DOHH2 (cell line): ENCODE measurements at regions not wholly inside any gene's neighbourhood (a gene's known extent, or its start where the extent isn't known, plus 50 kb on each side); places are given as distances from the start of the nearest gene placed in this dataset.

Experiments
- EZH2phosphoT487 ChIP-seq: fragments of 200-600 bp; sonication (generic); IDR thresholded peaks from 2 replicates; pipeline ENCODE4 v1.6.1; 2017; ENCODE audit warnings: borderline replicate concordance, mild to moderate bottlenecking, antibody characterized with exemption, low read length, moderate library complexity, mixed read lengths
- TF ChIP-seq, protein P1 (sequence below): fragments of 200-600 bp; sonication (generic); IDR thresholded peaks from one replicate; pipeline ENCODE4 v1.5.1; 2014; ENCODE audit warnings: antibody characterized with exemption, mild to moderate bottlenecking, low read depth, low read length; ENCODE audit not compliant: poor library complexity, severe bottlenecking

DNA sequence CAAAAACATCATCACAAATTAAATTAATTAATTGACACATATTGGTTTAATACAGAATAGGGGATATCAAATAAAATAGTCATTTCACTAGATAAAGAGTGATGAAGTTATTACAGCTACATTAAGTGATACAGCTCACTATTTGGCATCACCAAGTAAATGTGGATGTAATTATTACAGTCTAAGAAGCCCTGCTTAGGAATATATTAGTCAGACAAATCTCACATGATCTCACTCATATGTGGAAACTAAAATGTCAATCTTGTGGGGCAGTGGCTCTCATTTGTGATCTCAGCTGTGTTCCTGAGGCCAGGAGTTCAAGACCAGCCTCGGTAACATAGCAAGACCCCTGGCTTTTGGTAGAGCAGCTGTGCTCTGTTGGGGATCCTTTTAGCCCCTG, 233.4 kb upstream of the RGMB start:
- TF ChIP-seq, protein P1, sequence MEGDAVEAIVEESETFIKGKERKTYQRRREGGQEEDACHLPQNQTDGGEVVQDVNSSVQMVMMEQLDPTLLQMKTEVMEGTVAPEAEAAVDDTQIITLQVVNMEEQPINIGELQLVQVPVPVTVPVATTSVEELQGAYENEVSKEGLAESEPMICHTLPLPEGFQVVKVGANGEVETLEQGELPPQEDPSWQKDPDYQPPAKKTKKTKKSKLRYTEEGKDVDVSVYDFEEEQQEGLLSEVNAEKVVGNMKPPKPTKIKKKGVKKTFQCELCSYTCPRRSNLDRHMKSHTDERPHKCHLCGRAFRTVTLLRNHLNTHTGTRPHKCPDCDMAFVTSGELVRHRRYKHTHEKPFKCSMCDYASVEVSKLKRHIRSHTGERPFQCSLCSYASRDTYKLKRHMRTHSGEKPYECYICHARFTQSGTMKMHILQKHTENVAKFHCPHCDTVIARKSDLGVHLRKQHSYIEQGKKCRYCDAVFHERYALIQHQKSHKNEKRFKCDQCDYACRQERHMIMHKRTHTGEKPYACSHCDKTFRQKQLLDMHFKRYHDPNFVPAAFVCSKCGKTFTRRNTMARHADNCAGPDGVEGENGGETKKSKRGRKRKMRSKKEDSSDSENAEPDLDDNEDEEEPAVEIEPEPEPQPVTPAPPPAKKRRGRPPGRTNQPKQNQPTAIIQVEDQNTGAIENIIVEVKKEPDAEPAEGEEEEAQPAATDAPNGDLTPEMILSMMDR: no peak
- TF ChIP-seq EZH2phosphoT487: no peak
